ENCODE measurements at regions not wholly inside any gene's neighbourhood (a gene's known extent, or its start where the extent isn't known, plus 50 kb on each side); places are given as distances from the start of the nearest gene placed in this dataset.
"Not testable (repeated sequence)": the region's sequence is repeated elsewhere in the genome, so short reads cannot be mapped to it uniquely, and the experiment has no call there.

- no peak for DNase-seq
Measured at GRCh38 chr6:145067430-145067829, 667.9 kb downstream of the EPM2A start.

DNA sequence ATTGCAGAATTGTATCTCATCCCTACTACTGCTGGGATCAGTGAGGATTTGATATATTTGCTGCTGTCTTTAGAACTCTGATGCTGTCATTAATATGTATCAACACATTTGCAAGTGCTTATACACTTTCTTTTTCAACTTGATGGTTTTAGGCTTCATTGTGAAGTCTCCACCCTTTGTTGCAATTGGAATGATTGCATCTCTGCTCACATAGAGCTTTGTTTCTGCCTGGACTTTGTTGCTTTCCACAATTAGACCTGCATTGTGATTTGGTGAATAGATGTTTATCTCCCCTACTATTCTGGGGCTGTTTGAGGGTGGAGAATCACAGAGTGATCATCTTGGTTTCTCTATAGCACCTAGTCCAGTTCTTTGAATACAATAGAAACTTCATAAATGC is 666.7 kb downstream of the EPM2A start:
- no peak for DNase-seq

GRCh38 chr6:145069966-145070365 is 665.4 kb downstream of the EPM2A start:
- no peak for DNase-seq

GRCh38 chr6:145070791-145071190 is 664.5 kb downstream of the EPM2A start:
- DNase-seq, result no peak

- DNase-seq, result no peak
Measured at GRCh38 chr6:145071836-145072235, 663.5 kb downstream of the EPM2A start.

GRCh38 chr6:145073811-145074210 is 661.5 kb downstream of the EPM2A start:
- DNase-seq, result no peak

DNA sequence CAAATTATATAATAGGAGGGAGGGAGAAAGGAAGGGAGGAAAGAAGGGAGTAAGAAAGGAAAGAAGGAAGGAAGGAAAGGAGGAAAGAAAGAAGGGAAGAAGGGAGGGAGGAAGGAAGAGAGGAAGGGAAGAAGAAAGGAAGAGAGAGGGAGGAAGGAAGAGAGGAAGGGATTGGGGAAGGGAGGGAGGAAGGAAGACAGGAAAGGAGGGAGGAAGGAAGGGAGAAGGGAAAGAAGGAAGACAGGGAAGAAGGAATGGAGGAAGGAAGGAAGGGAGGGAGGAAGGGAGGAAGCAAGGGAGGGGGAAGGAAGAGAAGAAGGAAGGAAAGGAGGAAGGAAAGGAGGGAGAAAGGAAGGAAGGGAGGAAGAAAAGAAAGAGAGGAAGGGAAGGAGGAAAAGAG is 660.5 kb downstream of the EPM2A start:
- no peak for DNase-seq

GRCh38 chr6:145075425-145075824 is 659.9 kb downstream of the EPM2A start:
- DNase-seq, result no peak

DNA sequence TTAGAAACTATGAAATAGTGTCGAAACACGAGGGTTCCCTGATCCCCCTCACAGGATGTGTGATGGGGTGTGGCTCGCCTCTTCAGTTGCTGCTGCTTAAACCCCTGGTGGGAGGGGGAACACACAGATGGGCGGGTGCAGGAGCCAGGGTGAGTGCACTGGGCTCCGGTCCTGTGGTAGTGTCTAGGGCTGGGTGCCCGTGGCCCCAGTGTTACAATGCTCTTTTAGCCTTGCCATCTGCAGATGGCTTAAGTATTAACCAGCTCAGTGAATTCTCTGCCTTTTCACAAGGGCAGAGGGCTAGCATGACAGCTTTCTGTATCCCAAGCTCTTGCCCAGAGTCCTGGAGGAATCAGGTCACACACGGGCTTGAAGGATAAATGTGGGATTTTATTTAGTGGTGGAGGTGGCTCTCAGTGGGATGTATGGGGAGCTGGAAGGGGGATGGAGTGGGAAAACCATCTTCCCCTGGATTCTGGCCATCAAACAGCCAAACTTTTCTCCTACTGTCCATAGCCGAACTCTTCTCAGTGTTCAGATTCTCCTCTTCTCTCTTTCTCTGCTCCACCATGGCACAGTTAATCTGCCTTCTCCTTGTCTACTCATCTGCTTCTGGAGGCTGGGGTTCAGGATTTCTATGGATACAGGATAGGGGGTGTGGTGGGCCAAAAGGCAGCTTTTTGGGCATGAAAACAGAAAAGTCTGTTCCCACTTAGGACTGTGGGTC is 659.0 kb downstream of the EPM2A start:
- no peak for DNase-seq

GRCh38 chr6:145077382-145077781 is 657.9 kb downstream of the EPM2A start:
- no peak for DNase-seq

GRCh38 chr6:145080651-145081050 is 654.7 kb downstream of the EPM2A start:
- peak in 1 of 2 donors; percentile 1 for DNase-seq

DNA sequence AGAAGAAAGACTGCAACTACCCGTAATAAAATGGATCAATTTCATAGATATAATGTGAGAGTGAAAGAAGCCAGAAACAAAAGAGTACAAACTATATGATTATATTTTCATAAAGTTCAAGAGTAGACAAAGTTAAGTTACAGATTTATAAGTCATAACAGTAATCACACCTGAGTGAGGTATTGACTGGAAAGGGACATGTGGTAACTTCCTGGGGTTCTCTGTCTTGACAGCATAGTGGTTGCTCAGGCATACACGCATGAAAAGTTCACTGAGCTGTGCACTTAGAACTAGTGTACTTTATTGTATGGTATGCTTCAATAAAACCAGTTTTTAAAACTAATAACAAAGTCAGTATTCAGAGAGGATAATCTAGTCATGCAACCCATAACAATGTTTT is 653.6 kb downstream of the EPM2A start:
- DNase-seq, result no peak

- DNase-seq, result no peak
Measured at GRCh38 chr6:145082359-145082758, 653.0 kb downstream of the EPM2A start.

DNA sequence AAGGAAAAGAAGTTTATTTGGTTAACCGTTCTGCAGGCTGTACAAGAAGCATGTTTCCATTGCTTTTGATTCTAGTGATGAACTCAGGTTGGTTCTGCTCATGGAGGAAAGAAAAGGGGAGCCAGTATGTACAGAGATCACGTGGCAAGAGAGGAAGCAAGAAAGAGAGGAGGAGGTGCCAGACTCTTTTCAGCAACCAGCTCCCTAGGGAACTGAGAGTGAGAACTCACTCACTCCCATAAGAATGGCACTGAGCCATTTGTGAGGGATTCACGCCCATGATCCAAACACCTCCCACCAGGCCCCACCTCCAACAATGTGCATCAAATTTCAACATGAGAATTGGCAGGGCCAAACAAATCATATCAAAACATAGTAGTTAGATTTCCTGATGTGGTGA is 649.1 kb downstream of the EPM2A start:
- no peak for DNase-seq

DNA sequence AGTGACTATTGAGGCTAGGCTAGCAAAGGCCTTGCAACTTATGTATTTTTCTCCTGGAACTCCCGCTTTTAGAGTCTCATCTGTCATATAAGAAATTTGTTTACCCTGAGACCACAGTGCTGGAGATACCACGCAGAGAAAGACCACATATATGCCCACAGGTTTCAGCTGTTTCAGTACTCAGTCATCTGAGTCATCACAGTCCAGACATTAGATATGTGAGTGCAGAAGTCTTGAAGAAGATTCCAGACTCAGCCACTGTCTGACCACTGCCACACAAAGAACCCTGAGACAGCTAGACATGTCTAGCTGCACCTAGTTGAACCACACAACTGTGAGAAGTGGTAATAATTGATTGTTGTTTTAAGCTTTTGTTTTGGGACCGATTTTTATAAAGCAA is 648.3 kb downstream of the EPM2A start:
- DNase-seq, result no peak

- DNase-seq, result no peak
Measured at GRCh38 chr6:145090801-145091585, 644.3 kb downstream of the EPM2A start.

- DNase-seq, result no peak
Measured at GRCh38 chr6:145091586-145092142, 643.7 kb downstream of the EPM2A start.

DNA sequence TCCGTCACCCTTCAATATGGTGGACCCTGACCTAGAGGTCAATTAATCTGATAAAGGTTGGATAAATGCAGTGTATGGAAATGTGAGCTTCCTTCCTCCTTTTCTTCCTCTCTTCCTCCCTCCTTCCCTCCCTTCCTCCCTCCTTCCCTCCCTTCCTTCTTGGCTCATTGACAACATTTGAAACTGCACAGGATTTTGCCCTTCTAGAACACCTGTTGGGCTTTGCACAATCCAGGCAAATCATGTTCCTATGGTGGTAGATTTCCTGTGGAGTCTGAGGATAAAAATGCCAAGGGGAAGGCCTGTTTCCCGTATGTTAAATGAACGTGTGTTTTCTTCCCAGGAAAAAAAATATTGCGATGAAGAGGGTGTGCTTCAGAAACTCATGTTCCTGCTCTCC is 642.8 kb downstream of the EPM2A start:
- DNase-seq, result no peak

DNA sequence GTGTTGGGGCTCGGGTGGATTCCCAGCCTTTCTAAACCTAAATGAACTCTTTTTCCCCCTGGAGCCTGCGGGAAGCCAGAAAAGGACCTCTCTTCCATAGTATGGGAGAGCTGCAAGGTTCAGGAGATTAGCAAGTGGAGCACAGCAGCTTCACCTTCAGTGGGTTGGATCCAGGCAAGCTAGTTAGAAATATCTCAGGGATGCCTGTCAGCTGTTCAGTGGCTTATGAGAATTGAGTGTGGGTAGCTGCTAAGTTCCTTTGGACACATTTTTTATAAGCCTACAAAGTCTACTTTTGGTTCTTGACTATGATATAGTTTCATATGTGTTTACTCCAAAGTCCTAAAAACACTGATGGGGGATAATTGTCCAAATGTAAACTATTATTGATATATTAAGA is 642.1 kb downstream of the EPM2A start:
- DNase-seq, result no peak

- no peak for DNase-seq
Measured at GRCh38 chr6:145096846-145097245, 638.5 kb downstream of the EPM2A start.

DNA sequence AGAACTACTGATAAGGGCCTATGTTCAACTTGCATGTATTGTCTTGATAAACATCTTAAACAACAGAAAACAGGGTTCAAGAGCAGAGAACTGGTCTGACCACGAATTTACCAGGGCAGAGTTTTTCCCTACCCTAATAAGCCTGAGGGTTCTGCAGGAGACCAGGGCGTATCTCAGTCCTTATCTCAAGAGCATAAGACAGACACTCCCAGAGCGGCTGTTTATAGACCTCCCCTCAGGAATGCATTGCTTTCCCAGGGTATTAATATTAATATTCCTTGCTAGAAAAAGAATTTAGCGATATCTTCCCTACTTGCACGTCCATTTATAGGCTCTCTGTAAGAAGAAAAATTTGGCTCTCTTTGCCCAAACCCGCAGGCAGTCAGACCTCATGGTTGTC is 637.2 kb downstream of the EPM2A start:
- not testable (repeated sequence) for DNase-seq

DNA sequence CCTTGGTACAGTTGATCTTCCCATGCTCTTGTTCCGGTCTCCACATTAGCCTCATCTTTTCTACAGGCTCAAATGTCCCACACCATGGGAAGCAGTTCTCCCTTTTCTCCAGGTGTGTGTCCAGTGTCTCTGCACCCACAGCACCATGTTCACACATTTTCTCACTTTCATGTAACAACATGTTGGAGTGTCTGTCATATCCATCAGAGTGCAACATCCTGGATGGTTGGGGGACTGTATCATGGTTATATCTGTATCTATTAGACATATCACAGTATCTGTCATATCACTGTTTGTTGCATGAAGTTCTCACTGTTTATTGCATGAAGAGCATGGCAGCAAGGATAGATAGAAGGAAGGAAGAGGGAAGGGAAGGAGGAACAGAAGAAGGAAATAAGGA is 635.6 kb downstream of the EPM2A start:
- DNase-seq, result no peak

DNA sequence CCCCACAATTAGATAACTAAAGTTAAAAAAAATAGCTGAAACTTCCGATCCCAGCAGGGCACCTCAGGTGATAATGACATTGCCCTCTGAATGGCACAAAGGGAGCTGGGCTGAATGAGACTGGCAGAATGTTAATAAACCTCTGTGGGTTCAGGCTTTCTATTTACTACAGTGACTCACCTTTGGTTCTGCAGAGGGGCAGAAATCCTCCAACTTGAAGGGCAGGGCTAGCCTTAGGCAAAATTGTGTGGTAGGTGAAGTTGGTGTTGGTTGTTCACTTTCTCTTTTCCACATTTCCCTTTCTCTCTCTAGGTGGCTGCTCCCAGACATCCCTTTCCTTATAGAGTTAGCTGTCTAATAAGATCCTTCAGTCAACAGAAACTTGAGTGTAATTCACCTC is 625.2 kb downstream of the EPM2A start:
- no peak for DNase-seq

Measured in right lung (tissue), 2 donors.